CD4-positive, alpha-beta T cell treated with Interferon alpha-2 for 1 hour (primary cell): ENCODE measurements at regions not wholly inside any gene's neighbourhood (a gene's known extent, or its start where the extent isn't known, plus 50 kb on each side); places are given as distances from the start of the nearest gene placed in this dataset.

Experiments used
- DNase-seq, 2 donors: peaks; one replicate each; pipeline ENCODE4 v3.0.0-alpha.2; 2020 to 2022

GRCh38 chr9:106287091-106287631 lies 575.8 kb upstream of the ZNF462 start:
- DNase-seq = no peak

- DNase-seq = no peak
These were observed 575.2 kb upstream of the ZNF462 start for GRCh38 chr9:106287731-106288130.

GRCh38 chr9:106288689-106289088 lies 574.3 kb upstream of the ZNF462 start:
- DNase-seq = no peak

- no peak for DNase-seq
These were observed 571.2 kb upstream of the ZNF462 start for GRCh38 chr9:106291786-106292185.

- DNase-seq = no peak
These were observed 566.5 kb upstream of the ZNF462 start for GRCh38 chr9:106296426-106296825.

GRCh38 chr9:106298997-106299396 lies 564.0 kb upstream of the ZNF462 start:
- no peak for DNase-seq

- DNase-seq = no peak
These were observed 558.5 kb upstream of the ZNF462 start for GRCh38 chr9:106304401-106304920.

- no peak for DNase-seq
These were observed 557.4 kb upstream of the ZNF462 start for GRCh38 chr9:106305428-106306133.

- no peak for DNase-seq
These were observed 555.3 kb upstream of the ZNF462 start for GRCh38 chr9:106307670-106308069.

GRCh38 chr9:106309925-106310324 lies 553.0 kb upstream of the ZNF462 start:
- DNase-seq = no peak

- DNase-seq = peak in 1 of 2 donors; percentile 8
These were observed 552.2 kb upstream of the ZNF462 start for GRCh38 chr9:106310782-106311181.

GRCh38 chr9:106312906-106313305 lies 550.1 kb upstream of the ZNF462 start:
- DNase-seq = peak in 1 of 2 donors; percentile 3

- no peak for DNase-seq
These were observed 548.5 kb upstream of the ZNF462 start for GRCh38 chr9:106314476-106314875.

GRCh38 chr9:106321394-106322180 lies 541.4 kb upstream of the ZNF462 start:
- no peak for DNase-seq

- no peak for DNase-seq
These were observed 540.2 kb upstream of the ZNF462 start for GRCh38 chr9:106322706-106323245.

- DNase-seq = no peak
These were observed 538.8 kb upstream of the ZNF462 start for GRCh38 chr9:106324053-106324585.

GRCh38 chr9:106324591-106325280 lies 538.2 kb upstream of the ZNF462 start:
- DNase-seq = no peak

- DNase-seq = no peak
These were observed 536.5 kb upstream of the ZNF462 start for GRCh38 chr9:106326493-106326892.

GRCh38 chr9:106333481-106333880 lies 529.5 kb upstream of the ZNF462 start:
- no peak for DNase-seq

GRCh38 chr9:106334081-106334480 lies 528.9 kb upstream of the ZNF462 start:
- no peak for DNase-seq

- no peak for DNase-seq
These were observed 523.1 kb upstream of the ZNF462 start for GRCh38 chr9:106339882-106340281.

GRCh38 chr9:106350777-106351176 lies 512.2 kb upstream of the ZNF462 start:
- DNase-seq = no peak

GRCh38 chr9:106356924-106357323 lies 506.0 kb upstream of the ZNF462 start:
- DNase-seq = no peak
